ENCODE measurements at regions not wholly inside any gene's neighbourhood (a gene's known extent, or its start where the extent isn't known, plus 50 kb on each side); places are given as distances from the start of the nearest gene placed in this dataset.
A peak's percentile ranks its signal among the peaks of the same experiment; 100 is the strongest.

DNA sequence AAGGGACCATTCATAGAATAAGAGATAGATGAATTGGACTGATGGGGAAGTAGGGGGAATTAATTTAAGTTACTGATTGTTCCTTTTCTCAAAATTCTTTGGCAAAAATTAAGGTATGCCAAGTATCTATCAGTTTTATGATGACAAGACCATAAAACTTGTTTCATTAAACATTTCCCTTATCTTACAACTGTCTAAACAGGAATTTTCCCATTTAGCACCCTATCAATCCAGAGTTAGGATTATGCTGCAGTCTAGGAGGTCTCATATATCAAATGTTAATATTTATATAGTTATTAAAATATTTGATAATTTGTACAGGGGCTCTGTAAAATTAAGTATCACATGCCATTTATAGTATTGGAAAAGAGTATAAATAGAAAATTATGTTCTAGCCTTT lies 51.5 kb upstream of the ARID1B start:
- no peak for DNase-seq

DNA sequence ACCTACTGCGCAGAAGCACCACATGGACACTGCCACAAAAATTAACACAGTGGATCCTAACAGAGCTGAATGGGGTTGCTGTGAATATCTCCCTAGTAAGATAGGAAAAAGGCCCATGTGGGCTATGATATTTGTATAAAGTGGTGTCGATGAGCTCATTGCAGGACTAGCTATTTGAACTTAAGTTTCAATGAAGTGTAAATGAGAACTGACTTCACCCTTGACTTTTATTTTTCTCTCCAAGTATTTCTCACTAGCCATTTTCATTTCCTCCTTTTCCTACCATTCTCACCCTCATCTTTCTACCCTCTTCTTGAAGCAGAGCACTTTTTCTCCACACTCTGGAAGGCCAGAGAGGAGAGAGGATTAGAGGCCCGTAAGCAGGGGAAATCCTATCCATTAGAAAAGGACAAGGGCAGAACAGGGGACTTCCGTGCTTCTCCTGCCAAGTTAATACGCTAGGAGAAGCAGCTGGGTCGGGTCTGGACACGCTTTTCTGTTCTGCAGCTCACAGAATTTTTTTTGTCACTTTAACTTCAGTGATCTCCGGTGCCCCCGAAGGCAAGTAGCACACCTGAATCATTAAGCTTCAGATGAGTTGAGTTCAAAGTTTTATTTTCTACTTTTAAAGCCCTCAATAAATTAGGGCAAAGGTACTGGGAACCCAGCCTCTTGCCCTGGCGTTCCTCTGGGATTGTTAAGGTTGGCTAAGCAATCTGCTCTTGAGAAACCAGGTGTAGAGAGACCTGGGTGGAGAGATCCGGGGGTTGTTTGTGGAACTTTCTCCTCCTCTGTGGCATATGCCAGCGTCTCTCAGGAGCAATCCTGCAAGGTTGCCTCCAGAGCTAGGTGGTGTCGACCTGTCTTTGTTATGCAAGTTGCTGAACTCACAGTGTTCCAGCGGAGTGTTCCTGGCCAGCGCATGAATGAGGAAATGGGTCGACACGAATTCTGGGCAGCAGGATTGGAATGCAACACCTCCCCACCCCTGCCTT lies 56.2 kb upstream of the ARID1B start:
- no peak for DNase-seq

DNA sequence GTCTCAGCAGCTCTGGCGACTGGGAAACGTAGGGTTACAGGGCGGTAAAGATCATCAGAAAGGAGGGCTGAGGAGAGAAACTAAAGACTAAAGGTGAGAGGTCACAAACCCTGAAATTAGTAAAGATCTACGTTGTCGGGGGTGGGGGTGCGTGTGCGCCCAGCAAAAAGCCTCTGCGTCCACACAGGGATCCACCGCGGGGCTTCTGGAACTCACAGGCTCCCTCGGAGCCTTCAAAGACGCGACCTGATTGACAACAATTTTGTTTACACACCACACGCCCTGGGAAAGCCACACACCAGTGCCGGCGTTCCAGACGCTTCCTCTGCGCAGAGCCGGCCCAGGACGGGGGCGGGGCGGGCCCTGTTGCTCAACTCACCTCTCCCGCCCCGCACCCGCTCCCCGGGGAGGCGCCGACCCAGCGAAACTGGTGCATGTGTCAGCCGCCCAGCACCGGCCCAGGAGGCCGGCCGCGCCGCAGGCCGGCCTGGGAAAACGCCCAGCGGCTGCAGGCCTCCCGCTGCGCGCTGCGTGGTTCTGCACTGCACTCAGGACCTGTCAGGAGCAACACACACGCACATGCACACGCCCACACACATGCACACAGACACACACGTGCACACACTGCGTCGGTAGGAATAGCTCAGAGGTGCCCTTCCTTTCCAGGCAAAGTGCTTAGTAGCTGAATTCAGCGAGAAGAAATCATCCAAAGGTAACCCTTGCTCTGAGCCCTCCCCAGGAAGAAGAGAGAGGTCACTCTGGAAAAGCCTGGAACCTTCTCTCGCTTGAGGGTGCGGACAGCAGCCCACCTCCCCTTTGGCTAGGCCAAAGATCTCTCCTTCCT lies 57.2 kb upstream of the ARID1B start:
- DNase-seq, result no peak

GRCh38 chr6:156719395-156719719 lies 57.8 kb upstream of the ARID1B start:
- no peak for DNase-seq

- no peak for DNase-seq
Observed at GRCh38 chr6:156718647-156719394, 58.4 kb upstream of the ARID1B start.

DNA sequence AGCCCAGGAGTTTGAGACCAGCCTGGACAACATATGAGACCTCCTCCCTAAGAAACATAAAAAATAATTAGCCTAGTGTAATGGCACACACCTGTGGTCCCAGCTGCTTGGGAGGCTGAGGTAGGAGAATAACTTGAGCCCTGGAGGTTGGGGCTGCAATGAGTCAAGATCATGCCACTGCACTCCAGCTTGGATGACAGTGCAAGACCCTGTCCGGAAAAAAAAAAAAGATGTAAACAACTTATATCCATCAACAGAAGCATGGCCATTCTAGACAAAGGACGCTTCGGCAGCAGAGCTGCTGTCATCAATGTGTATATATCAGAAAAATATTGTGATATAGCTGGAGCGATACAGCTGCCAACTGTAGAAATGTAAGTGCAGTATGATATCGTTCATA lies 59.6 kb upstream of the ARID1B start:
- no peak for DNase-seq

DNA sequence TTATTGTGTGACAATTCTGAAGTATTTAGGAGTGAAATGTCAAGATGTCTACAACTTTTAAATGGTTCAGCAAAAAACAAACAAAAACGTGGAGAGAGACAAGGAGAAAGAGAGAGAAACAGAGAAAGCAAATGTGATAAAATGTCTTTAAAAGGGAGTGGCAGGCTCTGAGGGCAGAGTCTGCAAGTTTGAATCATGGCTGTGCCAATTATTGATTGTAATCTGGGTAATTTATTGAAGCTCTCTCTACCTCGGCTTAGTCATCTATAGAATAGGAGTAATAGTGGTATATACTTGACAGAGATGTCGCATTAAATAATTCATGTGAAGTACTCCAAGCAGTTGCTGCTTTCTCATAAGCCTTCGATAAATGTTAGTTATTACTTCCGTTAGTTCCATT lies 61.3 kb upstream of the ARID1B start:
- DNase-seq, result no peak

- no peak for DNase-seq
Observed at GRCh38 chr6:156713548-156713947, 63.6 kb upstream of the ARID1B start.

DNA sequence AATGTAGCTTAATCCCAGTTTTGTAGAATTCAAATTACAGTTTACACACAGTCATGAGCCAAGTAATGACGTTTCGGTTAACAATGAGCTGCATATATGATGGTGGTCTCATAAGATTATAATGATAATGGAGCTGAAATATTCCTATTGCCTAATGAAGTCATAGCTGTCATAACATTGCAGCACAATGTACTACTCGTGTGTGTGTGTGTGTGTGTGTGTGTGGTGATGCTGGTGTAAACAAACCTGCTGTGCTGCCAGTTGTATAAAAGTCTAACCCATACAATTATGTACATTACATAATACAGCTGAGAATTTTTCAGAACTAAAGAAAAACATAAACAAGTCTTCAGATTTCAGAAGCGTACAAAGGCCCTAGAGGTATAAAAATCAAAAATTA lies 66.7 kb upstream of the ARID1B start:
- no peak for DNase-seq

DNA sequence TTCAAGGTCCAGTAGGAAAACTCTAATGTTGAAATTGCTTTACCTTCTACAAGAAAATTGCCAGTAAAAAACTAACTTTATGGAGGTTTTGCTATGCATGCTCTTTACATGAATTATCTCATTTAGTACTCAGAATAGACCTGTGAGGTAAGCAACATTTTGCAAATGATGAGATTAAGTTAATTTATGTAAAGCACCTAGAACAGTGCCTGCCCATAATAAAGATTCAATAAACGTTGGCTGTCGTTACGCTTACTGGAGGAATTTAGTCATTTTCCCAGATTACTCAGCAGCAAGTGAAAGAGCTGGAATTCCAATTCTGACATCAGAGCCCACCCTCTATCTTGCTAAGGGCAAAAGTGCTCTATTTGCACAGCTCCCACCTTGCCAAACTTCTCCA lies 69.4 kb upstream of the ARID1B start:
- no peak for DNase-seq

GRCh38 chr6:156703719-156704118 lies 73.5 kb upstream of the ARID1B start:
- no peak for DNase-seq

DNA sequence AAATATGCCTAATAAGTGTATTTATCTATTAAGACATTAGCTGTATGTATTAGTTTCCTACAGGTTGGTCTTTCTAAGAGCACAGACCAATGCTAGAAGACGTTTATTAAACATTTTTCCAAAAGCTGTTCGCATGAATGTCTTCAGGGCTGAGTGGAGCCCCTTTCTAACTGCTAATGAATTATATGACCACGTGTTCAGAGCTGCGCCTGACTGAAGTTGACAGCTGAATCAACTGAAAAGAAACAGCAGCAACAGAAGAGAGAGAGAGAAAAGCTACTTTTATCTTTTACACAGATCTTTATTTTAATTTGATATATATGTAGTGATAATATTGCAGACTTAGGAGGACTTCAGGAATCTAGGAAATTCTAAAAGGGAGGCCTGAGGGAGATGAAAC lies 75.2 kb upstream of the ARID1B start:
- DNase-seq, result no peak

DNA sequence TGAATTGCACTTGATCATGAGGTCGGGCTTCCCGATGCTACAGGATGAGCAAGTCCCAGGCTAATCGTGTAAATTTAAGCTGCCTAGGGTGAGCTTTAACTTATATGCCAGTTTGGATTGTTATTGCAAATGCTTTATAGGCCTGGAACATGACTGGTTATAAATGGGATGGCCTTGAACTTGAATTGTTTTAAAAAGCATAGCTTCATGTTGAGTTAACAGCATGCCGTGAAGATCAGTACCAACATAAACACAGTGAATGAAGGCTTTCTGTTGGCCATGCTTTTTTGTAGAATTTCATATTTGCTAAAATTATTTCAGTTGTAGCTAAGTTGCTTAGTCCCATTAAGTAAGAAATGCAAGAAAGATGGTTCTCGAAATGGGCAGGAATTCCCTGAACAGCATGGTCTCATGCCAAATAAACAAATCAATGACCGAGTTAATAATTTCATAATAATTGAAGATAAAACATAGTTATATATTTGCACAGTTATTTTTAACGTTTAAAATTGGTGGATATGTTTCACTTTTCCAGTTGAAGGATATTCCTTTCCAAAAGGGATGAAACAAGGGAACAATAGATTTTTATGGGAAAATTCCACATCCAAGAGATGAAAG lies 76.6 kb upstream of the ARID1B start:
- no peak for DNase-seq

- DNase-seq, result no peak
Observed at GRCh38 chr6:156699935-156700334, 77.2 kb upstream of the ARID1B start.

DNA sequence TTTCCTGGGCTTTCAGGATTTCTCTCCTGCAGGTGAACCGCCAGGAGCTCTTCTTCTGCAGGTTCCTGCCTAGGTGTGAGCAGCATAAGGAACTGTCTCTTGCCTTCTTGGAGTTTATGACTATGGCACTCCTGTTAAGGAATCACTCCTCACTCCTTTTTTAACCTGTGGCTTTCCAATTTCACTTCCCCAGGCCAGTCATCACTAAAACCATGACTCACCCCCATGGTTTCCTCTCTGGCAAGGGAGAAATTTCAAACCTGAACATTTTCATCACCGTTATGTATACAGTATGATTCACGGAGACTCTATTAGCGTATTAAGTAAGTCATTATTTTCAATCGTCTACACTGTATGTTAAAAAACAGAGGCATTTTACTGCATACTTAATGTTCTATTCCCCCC lies 78.2 kb upstream of the ARID1B start:
- DNase-seq, result no peak

GRCh38 chr6:156698239-156699016 lies 78.8 kb upstream of the ARID1B start:
- DNase-seq, result no peak

DNA sequence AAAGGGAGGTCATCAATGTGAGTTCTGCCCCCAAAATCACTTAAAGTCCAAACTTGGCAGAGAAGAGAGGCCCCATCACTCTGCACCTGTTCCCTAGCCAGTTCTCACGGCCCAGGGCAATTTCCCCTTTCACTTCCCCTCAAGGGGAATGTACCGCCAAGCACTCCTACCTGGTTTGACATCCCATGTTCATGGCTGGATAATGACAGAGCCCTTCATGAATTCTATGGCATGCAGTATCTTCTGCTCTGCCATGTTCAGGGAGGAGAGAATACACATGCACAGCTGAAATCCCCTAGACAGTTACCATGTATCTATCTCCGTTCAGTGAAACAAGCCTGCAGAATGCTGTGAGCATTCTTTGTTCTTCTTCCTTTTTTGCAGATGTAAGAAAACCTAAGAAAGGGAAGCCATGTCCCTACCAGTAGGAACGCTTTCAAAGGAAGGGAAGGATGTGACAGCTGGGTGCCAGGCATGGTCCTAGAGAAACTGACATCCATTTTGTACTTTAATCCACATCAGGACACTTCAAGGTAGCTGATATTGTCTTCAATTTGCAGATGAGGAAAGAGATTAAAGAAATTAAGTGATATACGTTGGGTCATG lies 79.8 kb upstream of the ARID1B start:
- no peak for DNase-seq

- DNase-seq, result no peak
Observed at GRCh38 chr6:156695742-156696141, 81.4 kb upstream of the ARID1B start.

DNA sequence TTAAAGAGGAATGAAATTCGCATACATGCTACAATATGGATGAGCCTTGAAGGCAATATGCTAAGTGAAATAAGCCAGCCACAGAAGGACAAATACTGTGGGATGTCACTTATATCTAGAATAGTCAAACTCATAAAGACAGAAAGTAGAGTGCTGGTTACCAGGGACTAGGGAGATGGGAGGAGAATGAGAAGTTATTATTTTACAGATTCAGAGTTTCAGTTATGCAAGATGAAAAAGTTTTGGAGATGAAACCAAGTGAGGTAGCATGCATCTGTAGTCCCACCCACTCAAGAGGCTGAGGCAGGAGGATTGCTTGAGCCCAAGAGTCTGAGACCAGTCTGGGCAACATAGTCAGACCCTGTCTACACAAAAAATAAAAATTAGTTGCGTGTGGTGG lies 82.5 kb upstream of the ARID1B start:
- DNase-seq, result no peak

DNA sequence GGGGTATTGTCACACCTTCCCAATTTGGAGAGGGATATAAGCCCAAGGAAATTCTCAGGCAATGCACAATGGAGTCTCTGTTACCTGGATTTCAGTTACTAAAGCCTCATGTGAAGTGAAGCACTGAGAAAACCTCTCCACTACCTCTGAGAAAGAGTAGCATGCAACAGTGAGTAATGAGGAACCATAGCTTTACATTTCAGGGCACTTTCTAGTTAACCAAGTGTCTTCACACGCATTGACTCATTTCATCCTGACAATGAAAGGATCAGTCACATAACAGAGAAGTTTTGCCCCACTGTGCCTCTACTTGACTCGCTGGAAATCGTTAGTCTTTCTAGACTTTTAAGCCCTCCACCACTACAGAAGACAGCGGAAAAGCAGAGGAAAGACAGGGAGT lies 86.2 kb upstream of the ARID1B start:
- no peak for DNase-seq

GRCh38 chr6:156689656-156690055 lies 87.5 kb upstream of the ARID1B start:
- DNase-seq, result peak; percentile 19

- peak; percentile 27 for DNase-seq
Observed at GRCh38 chr6:156688620-156688971, 88.6 kb upstream of the ARID1B start.

Data from OCI-M1 (cell line).